Stimulated activated CD4-positive, alpha-beta T cell treated with anti-CD3 and anti-CD28 coated beads, Interleukin-1b, Interleukin-23, amount 100 ng/mL, for 24 hours (primary cell): ENCODE measurements at regions not wholly inside any gene's neighbourhood (a gene's known extent, or its start where the extent isn't known, plus 50 kb on each side); places are given as distances from the start of the nearest gene placed in this dataset.
A peak's percentile ranks its signal among the peaks of the same experiment; 100 is the strongest.
"Not testable (repeated sequence)": the region's sequence is repeated elsewhere in the genome, so short reads cannot be mapped to it uniquely, and the experiment has no call there.

ENCODE experiments used
- DNase-seq, 4 experiments: peaks; one replicate each; pipeline ENCODE4 v3.0.0-alpha.2; 2020; ENCODE audit warnings: low read depth in 4 of 4, low spot score in 1 of 4

DNA sequence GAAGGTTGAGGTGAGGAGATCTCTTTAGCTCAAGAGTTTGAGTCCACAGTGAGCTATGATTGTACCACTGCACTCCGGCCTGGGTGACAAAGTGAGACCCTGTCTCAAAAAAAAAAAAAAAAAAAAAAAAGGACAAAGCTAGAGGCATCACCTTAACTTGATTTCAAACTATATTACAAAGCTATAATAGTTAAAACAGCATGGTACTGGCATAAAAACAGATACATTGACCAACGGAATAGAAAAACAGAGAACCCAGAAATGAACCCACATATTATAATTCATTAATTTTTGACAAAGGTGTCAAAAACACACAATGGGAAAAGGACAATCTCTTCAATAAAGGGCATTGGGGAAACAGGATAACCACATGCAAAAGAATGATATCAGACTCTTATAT is 50.8 kb upstream of the MBOAT1 start:
- DNase-seq = no peak

DNA sequence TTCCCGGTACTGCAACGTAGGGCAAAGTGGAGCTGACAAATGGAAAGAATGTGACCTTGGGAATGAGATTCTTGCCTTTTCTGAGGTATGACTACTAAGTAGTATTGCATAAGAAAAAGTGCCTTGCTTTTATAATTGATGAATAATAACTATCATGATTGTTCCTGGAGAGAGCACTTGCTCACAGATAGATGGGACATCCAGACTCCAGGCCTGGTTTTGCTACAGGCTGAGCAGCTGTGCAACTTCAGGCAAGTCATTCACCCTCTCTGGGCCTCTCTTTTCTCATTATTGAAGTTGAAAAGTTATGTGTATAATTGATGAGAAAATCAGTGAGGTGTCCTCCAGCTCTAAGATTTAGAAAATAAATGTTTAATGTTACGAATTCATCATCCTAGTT is 53.6 kb upstream of the MBOAT1 start:
- DNase-seq = no peak

DNA sequence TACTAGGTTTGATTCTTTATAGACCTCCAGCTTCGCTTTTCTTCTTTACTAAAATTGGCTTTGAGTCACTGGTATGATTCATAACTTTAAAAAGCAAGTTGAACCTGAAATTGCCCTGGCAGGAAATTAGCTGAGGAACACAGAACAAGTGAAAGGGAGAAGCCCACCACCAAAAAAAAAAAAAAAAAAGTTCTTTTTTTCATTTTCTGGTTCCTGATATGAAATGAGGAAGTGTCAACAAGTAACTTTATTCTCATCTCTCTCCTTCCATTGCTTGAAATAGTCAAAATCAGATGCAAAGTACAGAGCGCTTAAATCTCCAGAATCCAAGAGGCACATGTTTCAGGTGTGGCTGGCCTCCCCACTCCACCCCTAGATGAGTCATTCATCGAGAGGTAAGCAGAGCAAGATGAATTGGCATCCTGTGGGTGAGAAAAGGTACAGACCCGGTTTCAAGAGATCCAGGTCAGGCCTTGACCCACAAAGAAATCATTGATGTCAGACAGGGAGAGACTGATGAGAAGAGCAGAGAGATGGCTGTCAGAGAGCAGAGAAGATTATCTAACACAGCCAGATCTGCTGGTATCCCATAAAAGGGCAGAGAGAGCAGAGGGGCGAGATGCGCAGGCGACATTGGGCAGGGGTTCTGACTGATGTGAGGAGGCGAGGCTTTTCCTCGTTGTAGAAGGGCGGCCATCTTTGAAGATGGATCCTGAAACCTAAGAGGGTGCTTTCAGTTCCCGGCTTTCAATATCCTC is 54.8 kb upstream of the MBOAT1 start:
- DNase-seq = no peak

DNA sequence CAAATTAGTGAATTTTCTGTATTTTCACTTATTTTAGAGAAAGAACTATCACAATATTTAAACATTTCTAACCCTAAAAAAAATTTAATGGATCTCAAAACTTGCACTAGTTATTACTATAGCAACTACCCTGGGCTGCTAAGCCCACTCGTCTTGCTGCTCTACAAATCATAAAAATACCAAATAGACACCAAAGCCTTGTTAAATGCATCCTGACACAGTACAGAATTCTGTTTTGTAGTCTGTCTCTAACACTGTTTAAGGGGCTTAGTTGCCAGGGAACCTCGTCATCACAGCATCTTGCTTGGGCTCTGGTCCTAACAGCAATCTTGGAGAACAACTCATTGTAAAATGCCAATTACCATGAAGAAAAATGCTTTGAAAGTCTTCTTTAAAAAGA is 56.9 kb upstream of the MBOAT1 start:
- DNase-seq = no peak

DNA sequence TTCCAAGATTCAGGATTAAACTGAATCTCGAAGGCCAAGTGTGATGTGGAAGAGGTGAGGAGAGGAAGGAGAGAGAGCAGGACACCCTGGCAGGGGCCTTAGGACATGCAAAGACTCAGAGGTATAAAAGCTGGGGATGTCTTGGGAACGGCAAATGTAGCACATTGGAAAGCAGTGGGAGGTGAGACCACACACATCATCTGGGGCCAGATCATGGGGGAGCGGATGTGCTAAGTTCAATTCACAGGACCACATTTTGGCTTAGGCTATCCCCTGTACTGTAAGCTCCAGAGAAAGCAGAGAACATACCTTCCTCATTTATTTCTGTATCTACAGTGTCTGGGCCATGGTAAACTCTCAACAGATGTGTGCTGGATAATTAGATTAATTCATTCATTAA is 59.5 kb upstream of the MBOAT1 start:
- DNase-seq = no peak

DNA sequence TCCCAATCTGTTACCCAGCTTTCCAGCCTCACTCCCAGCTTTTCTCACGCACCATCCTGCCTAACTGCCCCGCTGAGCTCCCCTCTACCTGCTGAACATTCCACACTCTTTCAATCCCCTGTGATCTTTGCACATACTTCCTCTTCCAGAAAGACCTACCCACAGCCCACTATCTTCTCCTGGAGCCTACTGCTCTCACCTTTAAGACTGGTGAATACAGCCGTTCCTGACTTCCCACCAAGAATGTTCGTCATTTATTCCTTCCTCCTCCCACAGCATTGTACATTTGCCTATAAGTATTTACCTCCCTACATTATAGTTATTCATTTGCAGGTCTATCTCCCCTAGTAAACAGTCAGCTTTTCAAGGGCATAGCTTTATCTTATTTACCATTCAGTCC is 61.9 kb upstream of the MBOAT1 start:
- DNase-seq = no peak

DNA sequence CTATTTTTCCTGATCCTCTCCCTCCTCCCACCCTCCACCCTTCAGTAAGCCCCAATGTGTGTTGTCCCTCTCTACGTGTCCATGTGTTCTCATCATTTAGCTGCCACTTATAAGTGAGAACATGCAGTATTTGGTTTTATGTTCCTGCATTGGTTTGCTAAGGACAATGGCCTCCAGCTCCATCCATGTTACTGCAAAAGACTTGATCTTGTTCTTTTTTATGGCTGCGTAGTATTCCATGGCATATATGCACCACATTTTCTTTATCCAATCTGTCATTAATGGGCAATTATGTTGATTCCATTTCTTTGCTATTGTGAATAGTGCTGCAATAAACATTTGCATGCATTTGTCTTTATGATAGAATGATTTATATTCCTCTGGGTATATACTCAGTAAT is 63.6 kb upstream of the MBOAT1 start:
- not testable (repeated sequence) for DNase-seq

DNA sequence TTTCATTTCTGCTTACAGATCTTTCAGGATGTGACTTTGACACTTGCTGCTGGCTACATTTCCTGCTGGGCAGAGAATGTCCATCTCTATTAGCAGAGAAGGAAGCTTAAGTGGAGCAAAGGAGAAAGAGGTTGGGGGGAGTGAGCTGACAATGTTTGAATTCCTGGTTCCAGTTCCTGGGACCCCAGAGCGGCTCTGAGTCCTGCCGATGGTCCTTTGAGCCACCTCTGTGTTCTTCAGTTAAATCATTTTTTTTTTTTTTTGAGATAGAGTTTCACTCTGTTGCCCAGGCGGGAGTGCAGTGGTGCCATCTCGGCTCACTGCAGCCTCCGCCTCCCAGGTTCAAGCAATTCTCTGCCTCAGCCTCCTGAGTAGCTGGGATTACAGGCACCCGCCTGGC is 65.5 kb upstream of the MBOAT1 start:
- DNase-seq = not testable (repeated sequence)

DNA sequence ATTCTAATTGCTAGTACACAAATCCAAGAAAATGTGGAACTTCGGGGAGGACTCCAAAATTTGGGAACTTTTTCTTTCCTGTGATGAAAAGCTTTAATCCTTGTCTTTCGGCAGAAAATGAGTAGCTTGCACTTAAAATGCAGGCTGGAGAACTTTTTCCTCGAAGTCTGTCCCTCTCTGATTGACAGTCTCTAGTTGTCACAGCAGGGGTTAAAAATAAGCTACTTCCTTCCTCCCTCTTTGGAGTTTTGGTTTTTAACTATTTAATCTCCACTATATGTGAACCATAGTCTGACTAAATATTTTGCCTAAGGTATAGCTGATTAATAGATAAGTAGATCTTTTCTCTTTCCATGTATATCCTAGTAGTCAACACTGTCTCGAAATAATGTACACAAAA is 66.8 kb upstream of the MBOAT1 start:
- no peak for DNase-seq

DNA sequence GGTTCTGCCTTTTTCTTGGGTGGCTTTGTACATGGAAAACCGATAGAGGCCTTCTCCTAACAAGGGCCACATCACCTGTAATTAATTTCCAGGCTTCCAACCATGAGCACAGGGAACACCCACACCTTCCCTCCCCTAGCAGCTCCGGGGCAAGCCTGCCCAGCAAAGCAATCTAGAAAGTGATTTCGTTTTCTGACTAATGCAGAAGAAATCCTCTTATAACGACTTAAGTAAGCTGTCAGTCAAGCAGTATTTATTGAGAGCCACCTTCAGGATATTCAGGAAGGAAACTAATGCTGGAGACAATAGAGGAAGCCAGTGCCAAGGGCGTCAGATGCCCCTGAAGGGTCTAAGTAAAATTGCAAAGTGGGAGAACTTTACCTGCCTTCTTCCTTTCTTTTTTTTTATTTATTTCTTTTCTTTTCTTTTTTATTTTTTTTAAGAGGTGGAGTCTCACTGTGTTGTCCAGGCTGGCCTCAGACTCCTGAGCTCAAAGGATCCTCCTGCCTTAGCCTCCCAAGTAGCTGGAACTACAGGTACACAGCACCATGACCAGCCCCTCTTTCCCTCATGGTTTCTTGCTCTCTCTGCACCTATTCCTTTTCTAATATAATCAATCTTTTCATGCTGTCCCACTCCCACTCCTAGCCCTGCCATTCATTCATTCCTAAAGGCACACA is 67.5 kb upstream of the MBOAT1 start:
- no peak for DNase-seq

DNA sequence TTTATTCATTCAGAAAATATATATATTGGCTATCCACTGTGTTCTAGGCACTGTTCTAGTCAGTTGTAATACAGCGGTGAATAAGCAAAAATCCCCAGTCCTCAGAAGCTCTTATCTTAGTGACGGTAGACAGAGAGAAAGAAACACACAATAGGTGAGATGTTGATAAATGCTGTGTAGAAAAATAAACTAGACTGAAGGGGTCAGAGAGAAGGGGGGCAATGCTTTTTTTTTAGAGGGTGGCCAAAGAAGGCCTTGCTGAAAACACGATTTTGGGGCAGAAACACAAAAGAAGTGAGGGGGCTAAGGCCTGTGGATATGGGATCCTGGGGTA is 68.0 kb upstream of the MBOAT1 start:
- DNase-seq = no peak

DNA sequence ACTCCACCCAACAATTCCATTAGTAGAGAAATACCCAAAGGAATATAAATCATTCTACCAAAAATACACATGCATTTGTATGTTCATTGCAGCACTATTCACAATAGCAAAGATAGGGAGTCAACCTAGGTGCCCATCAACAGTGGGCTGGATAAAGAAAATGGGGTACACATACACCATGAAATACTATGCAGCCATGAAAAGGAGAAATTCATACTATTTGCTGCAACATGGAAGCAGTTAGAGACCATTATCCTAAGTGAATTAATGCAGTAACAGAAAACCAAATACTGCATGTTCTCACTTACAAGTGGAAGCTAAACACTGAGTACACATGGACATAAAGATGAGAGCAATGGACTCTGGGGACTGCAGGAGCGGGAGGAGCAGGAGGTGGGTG is 72.4 kb upstream of the MBOAT1 start:
- DNase-seq = no peak

DNA sequence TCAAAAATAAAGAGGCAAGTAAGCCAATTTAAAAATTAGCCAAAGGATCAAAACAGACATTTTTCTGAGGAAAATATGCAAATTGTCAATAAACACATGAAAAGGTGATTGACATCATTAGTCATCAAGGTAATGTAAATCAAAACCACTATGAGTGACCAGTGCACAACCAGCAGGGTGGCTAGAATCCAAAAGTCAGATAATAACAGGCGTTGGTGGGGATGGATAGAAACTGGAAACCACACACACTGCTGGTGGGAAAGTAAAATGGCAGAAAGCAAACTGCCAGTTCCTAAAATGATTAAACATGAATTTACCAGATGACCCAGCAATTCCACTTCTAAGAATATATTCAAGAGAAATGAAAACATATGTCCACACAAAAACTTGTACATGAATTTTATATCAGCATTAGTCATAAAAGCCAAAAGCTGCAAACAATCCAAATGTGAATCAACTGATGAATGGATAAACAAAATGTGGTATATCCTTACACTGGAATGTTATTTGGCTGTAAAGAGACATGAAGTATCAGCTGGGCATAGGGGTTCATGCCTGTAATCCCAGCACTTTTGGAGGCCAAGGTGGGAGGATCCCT is 74.8 kb upstream of the MBOAT1 start:
- DNase-seq = no peak

DNA sequence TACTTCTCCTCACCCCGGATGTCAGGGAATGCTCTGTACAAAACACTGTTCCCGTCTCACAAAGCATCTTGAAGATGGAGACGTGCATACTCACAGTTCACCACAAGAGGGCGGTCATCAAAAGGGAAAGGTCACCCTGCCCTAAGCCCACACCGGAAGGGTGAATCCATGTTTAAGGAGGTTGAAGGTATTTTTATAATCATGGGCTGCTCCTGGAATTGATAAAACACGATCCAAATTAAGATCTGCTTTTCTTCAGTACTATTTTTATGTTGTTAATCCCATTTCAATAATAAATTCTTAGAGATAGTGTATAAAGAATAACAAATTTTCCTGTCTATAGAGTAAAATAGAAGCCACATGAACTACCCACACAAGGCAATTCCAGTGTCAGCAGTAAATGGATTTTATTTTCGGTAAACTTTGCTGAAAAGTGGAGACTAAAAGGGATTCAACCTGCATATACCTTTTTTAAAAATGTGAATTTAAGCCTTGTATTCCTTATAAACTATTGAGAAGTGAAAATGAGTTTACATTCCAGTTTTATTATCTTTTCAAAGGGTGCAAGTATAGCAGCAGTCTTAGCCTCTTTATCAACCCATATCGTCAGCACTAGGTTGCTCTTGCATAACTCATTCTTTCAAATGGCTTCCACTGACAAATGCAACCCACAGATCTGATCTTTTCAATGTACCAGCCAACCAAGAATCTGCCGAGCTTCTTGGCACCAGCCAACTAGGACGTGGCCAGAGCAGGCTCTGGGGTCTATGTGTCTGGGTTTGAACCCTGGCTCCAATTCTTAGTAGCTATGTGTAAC is 79.7 kb upstream of the MBOAT1 start:
- DNase-seq = peak; percentile 63 to 69 (median 68)

DNA sequence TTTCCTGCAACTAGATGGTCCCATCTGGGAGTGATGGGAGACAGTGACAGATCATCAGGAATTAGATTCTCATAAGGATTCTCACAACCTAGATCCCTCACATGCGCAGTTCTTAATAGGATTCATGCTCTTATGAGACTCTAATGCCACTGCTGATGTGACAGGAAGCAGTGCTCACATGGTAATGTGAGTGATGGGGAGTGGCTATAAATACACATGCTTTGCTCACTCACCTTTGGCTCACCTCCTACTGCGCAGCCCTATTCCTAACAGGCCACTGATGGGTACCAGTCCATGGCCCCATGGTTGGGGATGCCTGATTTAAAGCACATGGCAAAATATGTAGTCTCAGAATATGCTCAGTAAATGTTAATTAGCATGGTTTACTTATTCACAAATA is 80.6 kb upstream of the MBOAT1 start:
- DNase-seq = no peak

DNA sequence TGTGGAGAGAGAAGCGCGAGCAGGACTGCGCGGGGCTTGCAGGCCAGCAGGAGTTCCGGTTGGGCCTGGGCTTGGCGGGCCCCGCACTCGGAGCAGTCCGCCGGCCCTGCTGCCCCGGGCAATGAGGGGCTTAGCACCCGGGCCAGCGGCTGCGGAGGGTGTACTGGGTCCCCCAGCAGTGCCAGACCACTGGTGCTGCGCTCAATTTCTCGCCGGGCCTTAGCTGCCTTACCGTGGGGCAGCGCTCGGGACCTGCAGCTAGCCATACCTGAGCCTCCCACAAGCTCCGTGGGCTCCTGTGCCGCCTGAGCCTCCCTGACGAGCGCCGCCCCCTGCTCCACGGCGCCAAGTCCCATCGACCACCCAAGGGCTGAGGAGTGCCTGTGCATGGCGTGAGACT is 89.0 kb upstream of the MBOAT1 start:
- no peak for DNase-seq

DNA sequence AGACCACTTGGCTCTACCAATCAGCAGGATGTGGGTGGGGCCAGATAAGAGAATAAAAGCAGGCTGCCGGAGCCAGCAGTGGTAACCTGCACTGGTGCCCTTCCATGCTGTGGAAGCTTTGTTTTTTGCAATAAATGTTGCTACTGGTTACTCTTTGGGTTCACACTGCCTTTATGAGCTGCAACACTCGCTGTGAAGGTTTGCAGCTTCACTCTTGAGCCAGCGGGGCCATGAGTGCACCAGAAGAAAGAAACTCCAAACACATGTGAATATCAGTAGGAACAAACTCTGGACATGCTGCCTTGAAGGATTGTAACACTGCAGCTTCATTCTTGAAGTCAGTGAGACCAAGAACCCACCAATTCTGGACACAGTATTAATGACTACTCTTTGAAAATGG is 89.9 kb upstream of the MBOAT1 start:
- no peak for DNase-seq

DNA sequence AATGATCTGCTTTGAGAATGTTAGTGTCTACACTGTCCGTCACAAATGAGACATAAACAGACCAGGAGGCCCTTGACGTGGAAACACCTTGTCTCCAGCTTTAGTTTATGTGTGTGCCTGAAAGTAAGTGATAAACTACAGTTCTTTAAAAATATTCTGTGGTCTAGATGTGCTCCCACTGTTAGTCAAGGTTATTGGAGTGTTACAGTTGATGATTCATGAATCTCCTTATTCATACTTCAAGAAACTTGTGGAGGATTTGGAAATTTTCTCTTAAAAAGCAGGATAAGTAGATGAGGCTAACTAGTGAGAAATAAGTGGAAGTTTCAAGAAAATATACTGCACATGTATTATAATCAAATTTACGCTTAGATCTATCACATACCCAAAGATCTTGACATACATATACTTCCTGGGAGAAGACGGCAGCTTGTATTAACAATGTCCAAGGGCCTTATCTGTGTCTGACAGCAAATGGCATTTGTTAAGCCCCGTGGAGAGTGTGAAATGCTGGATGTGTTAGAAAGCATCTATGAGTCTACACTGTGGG is 90.5 kb upstream of the MBOAT1 start:
- DNase-seq = no peak

DNA sequence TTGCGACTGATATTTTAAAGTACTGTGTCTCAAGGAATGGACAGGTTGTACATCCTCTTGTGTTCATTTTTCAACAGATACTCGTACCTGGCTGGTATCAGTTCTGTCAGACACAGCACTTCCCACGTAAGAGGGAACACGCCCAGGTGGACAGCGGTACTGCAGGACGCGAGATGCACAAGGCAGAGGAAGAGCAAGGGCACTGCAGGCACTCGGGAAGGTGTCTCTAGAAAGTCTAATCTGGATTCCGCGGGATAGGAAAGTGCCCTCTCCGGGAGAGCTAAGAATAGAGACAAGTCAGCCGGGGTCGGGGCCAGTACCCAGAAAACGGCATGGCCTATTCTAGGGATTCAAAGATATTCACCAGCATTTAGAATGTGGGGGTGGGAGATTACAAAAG is 94.2 kb upstream of the MBOAT1 start:
- no peak for DNase-seq

DNA sequence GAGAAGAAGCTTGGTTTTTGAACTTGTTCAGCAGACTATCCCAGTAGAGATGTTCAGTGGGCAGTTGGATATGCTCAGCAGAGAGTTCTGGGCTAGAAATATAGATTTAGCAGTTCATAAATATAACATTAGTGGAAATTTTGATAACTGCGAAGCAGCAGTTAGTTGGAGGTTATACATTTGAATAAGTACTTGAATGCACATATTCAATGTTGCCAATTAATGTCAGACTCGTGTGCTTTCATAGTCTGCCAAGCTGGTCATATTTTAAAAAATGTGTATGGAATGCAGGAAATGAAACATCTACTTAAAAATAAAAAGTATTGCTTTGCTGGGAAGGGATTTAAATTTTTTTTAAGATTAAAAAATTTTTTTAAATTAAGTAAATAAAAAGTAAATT is 92.5 kb upstream of the E2F3 start:
- no peak for DNase-seq

DNA sequence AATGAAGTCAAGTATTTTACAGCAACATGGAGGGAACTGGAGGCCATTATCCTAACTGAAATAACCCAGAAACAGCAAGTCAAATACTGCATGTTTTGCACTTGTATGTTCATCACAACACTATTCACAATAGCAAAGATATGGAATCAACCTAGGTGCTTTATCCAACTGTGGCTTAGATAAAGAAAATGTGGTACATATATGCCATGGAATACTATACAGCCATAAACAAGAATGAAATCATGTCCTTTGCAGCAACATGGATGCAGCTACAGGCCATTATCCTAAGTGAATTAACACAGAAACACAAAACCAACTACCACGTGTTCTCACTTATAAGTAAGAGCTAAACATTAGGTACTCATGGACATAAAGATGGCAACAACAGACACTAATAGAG is 91.5 kb upstream of the E2F3 start:
- DNase-seq = no peak

DNA sequence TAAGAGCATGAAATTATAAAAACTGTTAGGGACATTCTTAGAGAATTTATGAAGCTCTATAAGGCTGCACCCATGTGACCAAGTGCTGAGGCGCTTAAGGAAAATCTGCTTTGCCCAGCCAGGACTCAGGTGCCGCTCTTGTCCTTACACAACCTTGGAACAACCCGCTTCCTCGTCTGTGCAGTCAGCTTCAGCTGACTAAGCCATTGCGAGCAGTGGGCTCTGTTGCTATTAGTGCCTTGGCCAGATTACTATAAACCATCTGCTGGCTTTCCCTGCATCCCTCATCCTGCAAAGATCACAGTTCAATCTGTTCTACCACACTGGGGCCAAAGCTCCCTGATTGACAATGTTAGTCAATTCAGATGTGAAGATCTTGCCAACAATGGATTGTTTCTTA is 89.1 kb upstream of the E2F3 start:
- DNase-seq = no peak
